NCI-H82 treated with DMSO at 0.1 percent for 48 hours (cell line): ENCODE measurements at regions not wholly inside any gene's neighbourhood (a gene's known extent, or its start where the extent isn't known, plus 50 kb on each side); places are given as distances from the start of the nearest gene placed in this dataset.

Experiments used
- DNase-seq: peaks from one replicate; lab custom pipeline; 2025; ENCODE audit not compliant: unreplicated experiment; lab: John Stamatoyannopoulos, UW

GRCh38 chr5:118778941-118779340 is 209.4 kb downstream of the DTWD2 start:
- no peak for DNase-seq

- no peak for DNase-seq
Measured at GRCh38 chr5:118777189-118777736, 211.1 kb downstream of the DTWD2 start.

GRCh38 chr5:118776755-118777154 is 211.6 kb downstream of the DTWD2 start:
- DNase-seq, result no peak

GRCh38 chr5:118775790-118776499 is 212.4 kb downstream of the DTWD2 start:
- no peak for DNase-seq

GRCh38 chr5:118768607-118769175 is 219.7 kb downstream of the DTWD2 start:
- DNase-seq, result no peak

- DNase-seq, result no peak
Measured at GRCh38 chr5:118762291-118762690, 226.1 kb downstream of the DTWD2 start.

GRCh38 chr5:118761814-118762213 is 226.5 kb downstream of the DTWD2 start:
- DNase-seq, result no peak

GRCh38 chr5:118752969-118753368 is 235.4 kb downstream of the DTWD2 start:
- no peak for DNase-seq

- no peak for DNase-seq
Measured at GRCh38 chr5:118736396-118736795, 252.0 kb downstream of the DTWD2 start.

- DNase-seq, result no peak
Measured at GRCh38 chr5:118733394-118733793, 255.0 kb downstream of the DTWD2 start.

GRCh38 chr5:118728191-118728590 is 260.2 kb downstream of the DTWD2 start:
- DNase-seq, result no peak

GRCh38 chr5:118726891-118727290 is 261.5 kb downstream of the DTWD2 start:
- no peak for DNase-seq

- DNase-seq, result no peak
Measured at GRCh38 chr5:118723021-118723338, 265.4 kb downstream of the DTWD2 start.

GRCh38 chr5:118722122-118723020 is 266.0 kb downstream of the DTWD2 start:
- no peak for DNase-seq

GRCh38 chr5:118711727-118712126 is 276.6 kb downstream of the DTWD2 start:
- DNase-seq, result no peak

GRCh38 chr5:118705959-118706667 is 282.2 kb downstream of the DTWD2 start:
- no peak for DNase-seq

- no peak for DNase-seq
Measured at GRCh38 chr5:118703241-118703640, 285.1 kb downstream of the DTWD2 start.

GRCh38 chr5:118701791-118702190 is 286.6 kb downstream of the DTWD2 start:
- no peak for DNase-seq

- DNase-seq, result no peak
Measured at GRCh38 chr5:118700510-118700909, 287.8 kb downstream of the DTWD2 start.

GRCh38 chr5:118698774-118699173 is 289.6 kb downstream of the DTWD2 start:
- no peak for DNase-seq

GRCh38 chr5:118696076-118696475 is 292.3 kb downstream of the DTWD2 start:
- DNase-seq, result peak; percentile 23
